Putamen (tissue), 1 donor: ENCODE measurements at regions not wholly inside any gene's neighbourhood (a gene's known extent, or its start where the extent isn't known, plus 50 kb on each side); places are given as distances from the start of the nearest gene placed in this dataset.
"Not testable (repeated sequence)": the region's sequence is repeated elsewhere in the genome, so short reads cannot be mapped to it uniquely, and the experiment has no call there.

Experiments
- DNase-seq: peaks from one replicate; pipeline ENCODE4 v3.0.0-alpha.2; 2016; ENCODE audit warnings: low spot score

- not testable (repeated sequence) for DNase-seq
These were observed 295.8 kb downstream of the PTGER3 start for GRCh38 chr1:70751676-70752287.

GRCh38 chr1:70754701-70755100, 292.9 kb downstream of the PTGER3 start:
- no peak for DNase-seq

- DNase-seq = no peak
These were observed 287.5 kb downstream of the PTGER3 start for GRCh38 chr1:70760154-70760553.

- no peak for DNase-seq
These were observed 285.2 kb downstream of the PTGER3 start for GRCh38 chr1:70762386-70762785.

- DNase-seq = no peak
These were observed 282.9 kb downstream of the PTGER3 start for GRCh38 chr1:70764747-70765146.

- DNase-seq = no peak
These were observed 280.2 kb downstream of the PTGER3 start for GRCh38 chr1:70767377-70767776.

GRCh38 chr1:70768216-70768615, 279.4 kb downstream of the PTGER3 start:
- DNase-seq = no peak

GRCh38 chr1:70778056-70778762, 269.4 kb downstream of the PTGER3 start:
- no peak for DNase-seq

GRCh38 chr1:70778934-70779333, 268.7 kb downstream of the PTGER3 start:
- no peak for DNase-seq

GRCh38 chr1:70779571-70779970, 268.0 kb downstream of the PTGER3 start:
- no peak for DNase-seq

GRCh38 chr1:70785287-70785686, 262.3 kb downstream of the PTGER3 start:
- no peak for DNase-seq

GRCh38 chr1:70790232-70790923, 257.2 kb downstream of the PTGER3 start:
- no peak for DNase-seq

GRCh38 chr1:70795064-70795463, 252.6 kb downstream of the PTGER3 start:
- DNase-seq = not testable (repeated sequence)

GRCh38 chr1:70796298-70796697, 251.3 kb downstream of the PTGER3 start:
- DNase-seq = not testable (repeated sequence)

GRCh38 chr1:70802625-70803024, 245.0 kb downstream of the PTGER3 start:
- not testable (repeated sequence) for DNase-seq

- DNase-seq = no peak
These were observed 242.0 kb downstream of the PTGER3 start for GRCh38 chr1:70805641-70806040.

GRCh38 chr1:70807088-70807664, 240.4 kb downstream of the PTGER3 start:
- DNase-seq = no peak

- DNase-seq = no peak
These were observed 238.5 kb downstream of the PTGER3 start for GRCh38 chr1:70809069-70809468.

- no peak for DNase-seq
These were observed 235.8 kb downstream of the PTGER3 start for GRCh38 chr1:70811815-70812214.

- DNase-seq = no peak
These were observed 235.0 kb downstream of the PTGER3 start for GRCh38 chr1:70812442-70813109.

GRCh38 chr1:70818401-70818800, 229.2 kb downstream of the PTGER3 start:
- DNase-seq = no peak

- no peak for DNase-seq
These were observed 228.4 kb downstream of the PTGER3 start for GRCh38 chr1:70819231-70819630.
